IMR-90 (cell line): ENCODE measurements at regions not wholly inside any gene's neighbourhood (a gene's known extent, or its start where the extent isn't known, plus 50 kb on each side); places are given as distances from the start of the nearest gene placed in this dataset.

Experiments
- ATAC-seq: fragments of 200-7000 bp; cut with Tn5 transposase; 2 replicates; pipeline ENCODE4 v1.9.1; 2020; ENCODE audit warnings: low read depth, mild to moderate bottlenecking, moderate library complexity
- BruUV-seq: library from RNA; stranded (reverse); fragments of 400-500 nt; replicated peaks from 2 replicates; lab custom pipeline; 2021; lab: Mats Ljungman, UMichigan
- CTCF ChIA-PET: fragments of 300-600 bp; formaldehyde crosslinking; extraction: SDS; loops from one replicate; lab custom pipeline; 2021; ENCODE audit warnings: antibody characterized with exemption; lab: Yijun Ruan, JAX
- POLR2A ChIA-PET: fragments of 300-600 bp; sonication (Branson Sonifier 250); formaldehyde crosslinking; loops from one replicate; lab custom pipeline; 2022; ENCODE audit warnings: antibody characterized with exemption; ENCODE audit not compliant: unreplicated experiment; lab: Charles Lee
- DNase-seq: peaks from one replicate; pipeline ENCODE4 v3.0.0; 2013
- H2AFZ ChIP-seq: replicated peaks from 2 replicates; pipeline ENCODE3; 2013; ENCODE audit warnings: low read length, mild to moderate bottlenecking; ENCODE audit not compliant: poor library complexity
- H2AK5ac ChIP-seq: 2 replicates; pipeline ENCODE4 v1.6.1; 2013; ENCODE audit warnings: low read depth, low read length, inconsistent platforms
- H2AK9ac ChIP-seq: replicated peaks from 2 replicates; pipeline ENCODE3; 2013; ENCODE audit warnings: mild to moderate bottlenecking, low read depth, low read length, moderate library complexity; ENCODE audit not compliant: poor library complexity
- H2BK120ac ChIP-seq: 2 replicates; pipeline ENCODE4 v1.6.1; 2013; ENCODE audit warnings: low read depth, low read length, inconsistent platforms
- H2BK15ac ChIP-seq: 3 replicates; pipeline ENCODE4 v1.6.1; 2013; ENCODE audit warnings: low read depth, low read length, inconsistent platforms
- H2BK20ac ChIP-seq: 2 replicates; pipeline ENCODE4 v1.6.1; 2013; ENCODE audit warnings: low read depth, mild to moderate bottlenecking, inconsistent platforms, low read length, moderate library complexity
- H2BK5ac ChIP-seq: 2 replicates; pipeline ENCODE4 v1.6.1; 2013; ENCODE audit warnings: mild to moderate bottlenecking, low read depth, low read length, inconsistent platforms; ENCODE audit not compliant: poor library complexity, severe bottlenecking
- H3K14ac ChIP-seq: replicated peaks from 2 replicates; pipeline ENCODE4 v1.6.1; 2013; ENCODE audit warnings: low read depth, low read length, inconsistent platforms
- H3K18ac ChIP-seq: 2 replicates; pipeline ENCODE4 v1.6.1; 2013; ENCODE audit warnings: low read depth, low read length, control low read depth
- H3K23ac ChIP-seq: 2 replicates; pipeline ENCODE4 v1.6.1; 2013; ENCODE audit warnings: low read depth, low read length, inconsistent platforms
- H3K27ac ChIP-seq: 2 replicates; pipeline ENCODE4 v1.5.1; 2013; ENCODE audit warnings: mild to moderate bottlenecking, control low read depth, low read length; ENCODE audit not compliant: insufficient read depth
- H3K27me3 ChIP-seq: 2 replicates; pipeline ENCODE4 v1.6.1; 2013; ENCODE audit warnings: low read length; ENCODE audit not compliant: control insufficient read depth, insufficient read depth
- H3K36me3 ChIP-seq: 2 replicates; pipeline ENCODE4 v1.6.1; 2013; ENCODE audit warnings: low read length, mixed read lengths; ENCODE audit not compliant: control insufficient read depth, insufficient read depth
- H3K4ac ChIP-seq: 2 replicates; pipeline ENCODE4 v1.6.1; 2013; ENCODE audit warnings: low read depth, low read length, inconsistent platforms
- H3K4me1 ChIP-seq: 2 replicates; pipeline ENCODE4 v1.6.1; 2013; ENCODE audit warnings: low read length, mixed read lengths; ENCODE audit not compliant: control insufficient read depth, insufficient read depth
- H3K4me2 ChIP-seq: 2 replicates; pipeline ENCODE4 v1.6.1; 2013; ENCODE audit warnings: low read depth, mild to moderate bottlenecking, control low read depth, low read length, moderate library complexity
- H3K4me3 ChIP-seq: 2 replicates; pipeline ENCODE4 v1.5.1; 2013; ENCODE audit warnings: low read depth, mild to moderate bottlenecking, control low read depth, low read length, moderate library complexity; ENCODE audit not compliant: insufficient read depth
- H3K56ac ChIP-seq: 2 replicates; pipeline ENCODE4 v1.6.1; 2013; ENCODE audit warnings: low read length, inconsistent platforms; ENCODE audit not compliant: insufficient read depth; ENCODE audit errors: extremely low read depth
- H3K79me1 ChIP-seq, 2 experiments: 2 replicates each; pipeline ENCODE4 v1.6.1; 2013; ENCODE audit warnings: low read length in 2 of 2, inconsistent platforms in 1 of 2, low read depth in 1 of 2
- H3K9ac ChIP-seq: 2 replicates; pipeline ENCODE4 v1.6.1; 2013; ENCODE audit warnings: low read depth, low read length, control low read depth
- H3K9me1 ChIP-seq: 2 replicates; pipeline ENCODE4 v1.6.1; 2013; ENCODE audit warnings: low read length, inconsistent platforms; ENCODE audit not compliant: insufficient read depth
- H3K9me3 ChIP-seq: 2 replicates; pipeline ENCODE4 v1.6.1; 2013; ENCODE audit warnings: low read length; ENCODE audit not compliant: control insufficient read depth, insufficient read depth
- H4K20me1 ChIP-seq: 2 replicates; pipeline ENCODE4 v1.6.1; 2013; ENCODE audit warnings: low read length, inconsistent platforms; ENCODE audit not compliant: insufficient read depth
- H4K5ac ChIP-seq: 2 replicates; pipeline ENCODE4 v1.6.1; 2013; ENCODE audit warnings: mild to moderate bottlenecking, low read depth, low read length, control low read depth
- H4K8ac ChIP-seq, 2 experiments: 2 replicates each; pipeline ENCODE4 v1.6.1; 2013; ENCODE audit warnings: low read depth in 2 of 2, low read length in 2 of 2, control low read depth in 1 of 2, inconsistent platforms in 1 of 2
- H4K91ac ChIP-seq: 2 replicates; pipeline ENCODE4 v1.6.1; 2013; ENCODE audit warnings: low read depth, low read length, inconsistent platforms; ENCODE audit not compliant: insufficient read depth
- BHLHE40 ChIP-seq: fragments of 150-350 bp; IDR thresholded peaks from 2 replicates; pipeline ENCODE4 v1.6.1; 2016; ENCODE audit warnings: mild to moderate bottlenecking, low read depth, low read length
- FOS ChIP-seq: fragments of 150-350 bp; IDR thresholded peaks from 2 replicates; pipeline ENCODE4 v1.6.1; 2016; ENCODE audit warnings: low read depth, low read length
- RAD21 ChIP-seq: IDR thresholded peaks from 2 replicates; pipeline ENCODE4 v1.6.1; 2012; ENCODE audit warnings: low read length, improper control_type of control experiment
- RCOR1 ChIP-seq: IDR thresholded peaks from 2 replicates; pipeline ENCODE4 v1.6.1; 2012; ENCODE audit warnings: mild to moderate bottlenecking, low read length, improper control_type of control experiment; ENCODE audit not compliant: insufficient replicate concordance
- USF2 ChIP-seq: fragments of 150-350 bp; IDR thresholded peaks from 2 replicates; pipeline ENCODE4 v1.6.1; 2017; ENCODE audit warnings: mild to moderate bottlenecking, antibody characterized with exemption, low read length, low read depth
- WGBS, 2 experiments: methylation state at CpG; one replicate each; pipeline versions ENCODE4 v1.1.5 to v1.1.7; 2013; ENCODE audit warnings: missing lambda C conversion rate in 2 of 2; ENCODE audit not compliant: insufficient read length in 1 of 2; ENCODE audit errors: extremely low coverage in 2 of 2; 5-methylcytosine and 5-hydroxymethylcytosine counted together
- dilution Hi-C: fragments of 300-500 bp; cut with HindIII; formaldehyde crosslinking; loops from one replicate; pipeline ENCODE4 v1.14.3; 2018; ENCODE audit warnings: low sequenced_read_pairs; ENCODE audit not compliant: unreplicated experiment
- in situ Hi-C: fragments of 300-500 bp; cut with MboI; formaldehyde crosslinking; loops from 3 replicates; pipeline ENCODE4 v1.14.3; 2019; ENCODE audit warnings: low sequenced_read_pairs, inconsistent platforms, mixed read lengths
- intact Hi-C: fragments of 100-400 bp; cut with micrococcal nuclease; formaldehyde crosslinking; loops from 2 replicates; pipeline ENCODE4 v1.10.0; 2022

GRCh38 chr11:106471276-106471675 lies 393.8 kb downstream of the AASDHPPT start:
- Histone ChIP-seq H3K56ac (no peak overlapping the region), H3K4ac (no peak overlapping the region), H3K23ac (no peak overlapping the region), H2BK5ac (no peak overlapping the region), H3K9me3 (peaks cover 4% of the 10 kb centered on the region; the same call in 1 of the 2 replicates), H4K91ac (peak overlapping the region; percentile 20; the same call in 1 of the 2 replicates), H3K36me3 (no peaks in the 10 kb centered on the region), H4K5ac (no peak overlapping the region), H3K4me2 (no peak overlapping the region), H3K27me3 (no peaks in the 10 kb centered on the region), H2BK20ac (no peak overlapping the region), H3K18ac (no peak overlapping the region), H3K9ac (no peak overlapping the region), H4K8ac (no peak overlapping the region), H3K4me1 (peaks cover 12% of the 10 kb centered on the region), H2AFZ (no peak overlapping the region), H2AK9ac (no peak overlapping the region), H2BK15ac (no peak overlapping the region), H2AK5ac (no peak overlapping the region), H3K79me1 (no peaks in the 10 kb centered on the region), H2BK120ac (no peak overlapping the region), H3K4me3 (no peak overlapping the region), H3K14ac (no peak overlapping the region), H3K27ac (no peak overlapping the region), H4K20me1 (no peaks in the 10 kb centered on the region), H3K9me1 (no peaks in the 10 kb centered on the region; the same call in 1 of the 2 replicates)
- no TSS peak for BruUV-seq
- TF ChIP-seq BHLHE40 (no peak), RCOR1 (no peak), FOS (no peak), RAD21 (no peak), USF2 (no peak)
- intact Hi-C loops = no loop called here
- dilution Hi-C loops = no loop called here
- POLR2A ChIA-PET = no interaction called here
- in situ Hi-C loops = no loop called here
- DNase-seq (peak; percentile 44), ATAC-seq (no peak)
- 80% methylated on average over 1 of the region's 1 CpG; no CpG with 5 or more reads in 1 of the 2 experiments for WGBS, 2 experiments
- CTCF ChIA-PET = interaction anchor here (3.0 kb wide), 1 partner anchor 8 kb away, joined by 11 read pairs; no protein-coding TSS in a partner anchor
